ENCODE measurements at regions not wholly inside any gene's neighbourhood (a gene's known extent, or its start where the extent isn't known, plus 50 kb on each side); places are given as distances from the start of the nearest gene placed in this dataset.

DNA sequence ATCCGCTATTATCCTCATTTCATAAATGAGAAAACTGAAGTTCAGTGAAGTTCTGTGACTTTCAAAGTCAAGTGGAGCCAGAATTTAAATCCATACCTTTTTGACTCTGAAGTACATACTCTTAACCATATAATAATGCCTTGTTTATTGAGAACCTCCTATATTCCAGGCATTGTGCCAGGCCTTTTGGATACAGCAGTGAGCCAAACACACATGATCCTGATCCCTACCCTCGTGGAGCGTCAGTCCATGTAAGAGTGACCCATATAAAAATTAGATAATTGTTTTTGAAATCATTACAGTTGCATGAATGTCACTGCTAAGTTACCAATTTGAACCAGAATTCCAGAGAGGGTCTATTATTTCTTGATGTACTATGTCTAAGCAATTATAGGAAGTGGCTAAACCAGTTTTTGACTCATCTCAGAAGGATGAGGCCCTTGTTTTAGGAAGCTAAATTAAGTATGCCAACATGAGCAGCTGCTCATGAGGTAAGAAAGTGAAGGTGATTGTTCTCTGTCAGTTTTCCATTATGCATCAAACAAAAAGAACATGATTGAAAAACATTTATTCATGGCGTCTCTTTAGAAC, 289.5 kb downstream of the GLUD2 start:
- Histone ChIP-seq H3K27ac (ENCODE audit: low read depth in 1 of 3, low read length in 2 of 3) (no peak overlapping the region), H3K4me3 (ENCODE audit: low read depth in 1 of 3, low read length in 3 of 3) (no peak overlapping the region), H3K27me3 (ENCODE audit: control insufficient read depth in 3 of 3, insufficient read depth in 3 of 3, low read length in 3 of 3) (no peaks in the 10 kb centered on the region), H3K36me3 (ENCODE audit: control insufficient read depth in 3 of 3, insufficient read depth in 2 of 3, low read depth in 1 of 3, low read length in 3 of 3) (no peaks in the 10 kb centered on the region), H3K4me1 (ENCODE audit: control insufficient read depth in 3 of 3, insufficient read depth in 2 of 3, low read depth in 1 of 3, low read length in 2 of 3) (no peaks in the 10 kb centered on the region), H3K9me3 (ENCODE audit: control insufficient read depth in 2 of 2, insufficient read depth in 1 of 2, low read depth in 1 of 2, low read length in 1 of 2) (no peaks in the 10 kb centered on the region)
- DNase-seq (no peak), FAIRE-seq (no peak)
- 60 to 79% (median 66%) methylated on average over 4 of the region's 4 CpGs for WGBS, 3 donors

DNA sequence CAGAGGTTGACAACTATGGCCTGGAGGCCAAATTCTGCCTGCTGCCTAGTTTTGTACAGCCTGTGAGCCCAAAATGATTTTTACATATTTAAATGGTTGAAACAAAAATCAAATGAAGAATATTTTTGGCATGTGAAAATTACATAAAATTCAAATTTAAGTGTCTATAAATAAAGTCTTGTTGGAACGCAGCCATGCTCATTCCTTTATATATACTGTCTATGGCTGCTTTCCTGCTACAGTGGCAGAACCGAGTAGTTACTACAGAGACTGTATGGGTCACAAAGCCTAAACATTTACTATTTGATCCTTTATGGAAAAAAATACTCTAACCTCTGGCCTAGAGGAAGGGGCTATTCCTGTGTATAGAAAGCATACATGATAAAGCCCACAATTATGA, 290.4 kb downstream of the GLUD2 start:
- FAIRE-seq: no peak
- Histone ChIP-seq H3K4me3 (ENCODE audit: low read depth in 1 of 3, low read length in 3 of 3) (no peak overlapping the region), H3K27me3 (ENCODE audit: control insufficient read depth in 3 of 3, insufficient read depth in 3 of 3, low read length in 3 of 3) (no peaks in the 10 kb centered on the region), H3K36me3 (ENCODE audit: control insufficient read depth in 3 of 3, insufficient read depth in 2 of 3, low read depth in 1 of 3, low read length in 3 of 3) (no peaks in the 10 kb centered on the region), H3K4me1 (ENCODE audit: control insufficient read depth in 3 of 3, insufficient read depth in 2 of 3, low read depth in 1 of 3, low read length in 2 of 3) (no peaks in the 10 kb centered on the region), H3K9me3 (ENCODE audit: control insufficient read depth in 2 of 2, insufficient read depth in 1 of 2, low read depth in 1 of 2, low read length in 1 of 2) (no peaks in the 10 kb centered on the region), H3K27ac (ENCODE audit: low read depth in 1 of 3, low read length in 2 of 3) (no peak overlapping the region)
- WGBS, 3 donors: 77 to 79% (median 78%) methylated on average over 2 of the region's 2 CpGs
- no peak for DNase-seq

GRCh38 chrX:121349263-121349662, 301.9 kb downstream of the GLUD2 start:
- 69 to 74% (median 69%) methylated on average over 3 of the region's 3 CpGs for WGBS, 3 donors
- no peaks in the 10 kb centered on the region for H3K27me3 ChIP-seq (ENCODE audit: control insufficient read depth in 3 of 3, insufficient read depth in 3 of 3, low read length in 3 of 3)
- H3K4me1 ChIP-seq (ENCODE audit: control insufficient read depth in 3 of 3, insufficient read depth in 2 of 3, low read depth in 1 of 3, low read length in 2 of 3): no peaks in the 10 kb centered on the region
- FAIRE-seq (no peak), DNase-seq (no peak)
- H3K4me3 ChIP-seq (ENCODE audit: low read depth in 1 of 3, low read length in 3 of 3): no peak overlapping the region
- H3K27ac ChIP-seq (ENCODE audit: low read depth in 1 of 3, low read length in 2 of 3): no peak overlapping the region
- no peaks in the 10 kb centered on the region for H3K36me3 ChIP-seq (ENCODE audit: control insufficient read depth in 3 of 3, insufficient read depth in 2 of 3, low read depth in 1 of 3, low read length in 3 of 3)
- no peaks in the 10 kb centered on the region for H3K9me3 ChIP-seq (ENCODE audit: control insufficient read depth in 2 of 2, insufficient read depth in 1 of 2, low read depth in 1 of 2, low read length in 1 of 2)

DNA sequence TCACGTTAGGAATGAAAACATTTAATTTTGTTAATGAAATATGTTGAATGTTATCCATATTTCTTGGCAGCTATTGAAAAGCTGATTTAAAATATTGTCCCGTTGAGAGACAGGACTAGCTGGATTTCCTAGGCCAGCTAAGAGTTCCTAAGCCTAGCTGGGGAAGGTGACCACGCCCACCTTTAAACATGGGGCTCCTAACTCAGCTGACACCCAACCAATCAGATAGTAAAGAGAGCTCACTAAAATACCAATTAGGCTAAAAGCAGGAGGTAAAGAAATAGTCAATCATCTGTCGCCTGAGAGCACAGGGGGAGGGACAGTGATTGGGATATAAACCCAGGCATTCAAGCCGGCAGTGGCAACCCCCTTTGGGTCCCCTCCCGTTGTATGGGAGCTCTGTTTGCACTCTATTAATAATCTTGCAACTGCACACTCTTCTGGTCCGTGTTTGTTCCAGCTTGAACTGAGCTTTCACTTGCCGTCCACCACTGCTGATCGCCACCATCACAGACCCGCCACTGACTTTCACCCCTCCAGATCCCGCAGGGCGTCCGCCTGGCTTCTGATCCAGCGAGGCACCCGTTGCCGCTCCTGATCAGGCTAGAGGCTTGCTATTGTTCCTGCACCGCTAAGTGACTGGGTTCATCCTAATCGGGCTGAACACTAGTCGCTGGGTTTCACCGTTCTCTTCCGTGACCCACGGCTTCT, 308.9 kb downstream of the GLUD2 start:
- H3K4me1 ChIP-seq (ENCODE audit: control insufficient read depth in 3 of 3, insufficient read depth in 2 of 3, low read depth in 1 of 3, low read length in 2 of 3): no peaks in the 10 kb centered on the region
- H3K36me3 ChIP-seq (ENCODE audit: control insufficient read depth in 3 of 3, insufficient read depth in 2 of 3, low read depth in 1 of 3, low read length in 3 of 3): no peaks in the 10 kb centered on the region
- DNase-seq (no peak), FAIRE-seq (no peak)
- H3K27ac ChIP-seq (ENCODE audit: low read depth in 1 of 3, low read length in 2 of 3): no peak overlapping the region
- no peak overlapping the region for H3K4me3 ChIP-seq (ENCODE audit: low read depth in 1 of 3, low read length in 3 of 3)
- WGBS, 3 donors: 78 to 89% (median 82%) methylated on average over 19 to 22 of the region's 22 CpGs
- no peaks in the 10 kb centered on the region for H3K27me3 ChIP-seq (ENCODE audit: control insufficient read depth in 3 of 3, insufficient read depth in 3 of 3, low read length in 3 of 3)
- no peaks in the 10 kb centered on the region for H3K9me3 ChIP-seq (ENCODE audit: control insufficient read depth in 2 of 2, insufficient read depth in 1 of 2, low read depth in 1 of 2, low read length in 1 of 2)

- no peaks in the 10 kb centered on the region for H3K36me3 ChIP-seq (ENCODE audit: control insufficient read depth in 3 of 3, insufficient read depth in 2 of 3, low read depth in 1 of 3, low read length in 3 of 3)
- no peaks in the 10 kb centered on the region for H3K9me3 ChIP-seq (ENCODE audit: control insufficient read depth in 2 of 2, insufficient read depth in 1 of 2, low read depth in 1 of 2, low read length in 1 of 2)
- no peaks in the 10 kb centered on the region for H3K27me3 ChIP-seq (ENCODE audit: control insufficient read depth in 3 of 3, insufficient read depth in 3 of 3, low read length in 3 of 3)
- FAIRE-seq: no peak
- no peak overlapping the region for H3K4me3 ChIP-seq (ENCODE audit: low read depth in 1 of 3, low read length in 3 of 3)
- DNase-seq: no peak
- WGBS, 3 donors: 79 to 93% (median 84%) methylated on average over 6 of the region's 6 CpGs
- H3K4me1 ChIP-seq (ENCODE audit: control insufficient read depth in 3 of 3, insufficient read depth in 2 of 3, low read depth in 1 of 3, low read length in 2 of 3): no peaks in the 10 kb centered on the region
- H3K27ac ChIP-seq (ENCODE audit: low read depth in 1 of 3, low read length in 2 of 3): no peak overlapping the region
Measured at GRCh38 chrX:121356850-121357171, 309.4 kb downstream of the GLUD2 start.

DNA sequence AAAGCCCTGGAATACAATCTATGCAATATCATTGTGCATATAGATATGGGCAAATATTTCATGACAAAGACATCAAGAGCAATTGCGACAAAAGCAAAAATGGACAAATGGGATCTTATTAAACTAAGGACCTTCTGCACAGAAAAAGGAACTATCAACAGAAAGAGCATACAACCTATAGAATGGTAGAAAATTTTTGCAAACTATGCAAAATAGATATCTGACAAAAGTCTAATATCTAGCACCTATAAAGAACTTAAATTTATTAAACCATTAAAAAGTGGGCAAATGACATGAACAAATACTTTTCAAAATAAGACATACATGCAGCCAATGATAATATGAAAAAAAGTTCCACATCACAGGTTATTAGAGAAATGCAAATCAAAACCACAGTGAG, 312.9 kb downstream of the GLUD2 start:
- H3K9me3 ChIP-seq (ENCODE audit: control insufficient read depth in 2 of 2, insufficient read depth in 1 of 2, low read depth in 1 of 2, low read length in 1 of 2): no peaks in the 10 kb centered on the region
- H3K36me3 ChIP-seq (ENCODE audit: control insufficient read depth in 3 of 3, insufficient read depth in 2 of 3, low read depth in 1 of 3, low read length in 3 of 3): no peaks in the 10 kb centered on the region
- no peak overlapping the region for H3K27ac ChIP-seq (ENCODE audit: low read depth in 1 of 3, low read length in 2 of 3)
- H3K4me1 ChIP-seq (ENCODE audit: control insufficient read depth in 3 of 3, insufficient read depth in 2 of 3, low read depth in 1 of 3, low read length in 2 of 3): no peaks in the 10 kb centered on the region
- no peak for FAIRE-seq
- 85 to 96% (median 94%) methylated on average over 1 of the region's 1 CpG for WGBS, 3 donors
- no peak overlapping the region for H3K4me3 ChIP-seq (ENCODE audit: low read depth in 1 of 3, low read length in 3 of 3)
- no peak for DNase-seq
- H3K27me3 ChIP-seq (ENCODE audit: control insufficient read depth in 3 of 3, insufficient read depth in 3 of 3, low read length in 3 of 3): no peaks in the 10 kb centered on the region

DNA sequence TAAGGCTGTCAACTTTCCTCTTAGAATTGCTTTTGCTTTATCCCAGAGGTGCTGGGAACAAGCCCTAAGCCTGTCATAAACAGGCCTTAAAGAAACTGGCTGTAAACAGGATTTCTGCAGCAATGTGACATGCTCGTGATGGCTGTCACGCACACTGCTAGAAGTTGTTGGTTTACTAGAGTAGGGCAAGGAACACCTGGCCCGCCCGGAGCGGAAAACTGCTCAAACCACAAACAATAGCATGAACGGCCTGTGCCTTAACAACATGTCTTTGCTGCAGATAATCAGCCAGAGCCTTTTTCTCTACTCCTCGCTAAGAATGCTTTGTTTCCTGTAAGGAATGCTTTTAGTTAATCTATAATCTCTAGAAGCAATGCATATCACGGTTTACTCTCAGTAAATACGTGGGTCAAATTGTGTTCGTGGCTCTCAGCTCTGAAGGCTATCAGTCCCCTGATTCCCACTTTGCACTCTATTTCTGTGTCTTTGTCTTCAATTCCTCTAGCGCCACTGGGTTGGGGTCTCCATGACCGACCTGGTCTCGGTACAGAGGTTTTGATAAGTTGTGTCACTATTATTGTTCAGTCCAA, 318.3 kb downstream of the GLUD2 start:
- H3K36me3 ChIP-seq (ENCODE audit: control insufficient read depth in 3 of 3, insufficient read depth in 2 of 3, low read depth in 1 of 3, low read length in 3 of 3): no peaks in the 10 kb centered on the region
- no peaks in the 10 kb centered on the region for H3K9me3 ChIP-seq (ENCODE audit: control insufficient read depth in 2 of 2, insufficient read depth in 1 of 2, low read depth in 1 of 2, low read length in 1 of 2)
- H3K27me3 ChIP-seq (ENCODE audit: control insufficient read depth in 3 of 3, insufficient read depth in 3 of 3, low read length in 3 of 3): no peaks in the 10 kb centered on the region
- WGBS, 3 donors: 33 to 51% (median 47%) methylated on average over 13 of the region's 13 CpGs
- FAIRE-seq: no peak
- H3K4me1 ChIP-seq (ENCODE audit: control insufficient read depth in 3 of 3, insufficient read depth in 2 of 3, low read depth in 1 of 3, low read length in 2 of 3): no peaks in the 10 kb centered on the region
- peak in 1 of 2 donors; percentile 25 for DNase-seq
- H3K4me3 ChIP-seq (ENCODE audit: low read depth in 1 of 3, low read length in 3 of 3): no peak overlapping the region
- H3K27ac ChIP-seq (ENCODE audit: low read depth in 1 of 3, low read length in 2 of 3): peak overlapping the region in 1 of 3 donors; percentile 17

- no peak for FAIRE-seq
Measured at GRCh38 chrX:121374471-121374870, 327.1 kb downstream of the GLUD2 start.

More at GRCh38 chrX:121374471-121374870, 327.1 kb downstream of the GLUD2 start:
- Histone ChIP-seq H3K36me3 (ENCODE audit: control insufficient read depth in 3 of 3, insufficient read depth in 2 of 3, low read depth in 1 of 3, low read length in 3 of 3) (no peaks in the 10 kb centered on the region), H3K27me3 (ENCODE audit: control insufficient read depth in 3 of 3, insufficient read depth in 3 of 3, low read length in 3 of 3) (no peaks in the 10 kb centered on the region), H3K9me3 (ENCODE audit: control insufficient read depth in 2 of 2, insufficient read depth in 1 of 2, low read depth in 1 of 2, low read length in 1 of 2) (no peaks in the 10 kb centered on the region), H3K27ac (ENCODE audit: low read depth in 1 of 3, low read length in 2 of 3) (no peak overlapping the region), H3K4me1 (ENCODE audit: control insufficient read depth in 3 of 3, insufficient read depth in 2 of 3, low read depth in 1 of 3, low read length in 2 of 3) (no peaks in the 10 kb centered on the region), H3K4me3 (ENCODE audit: low read depth in 1 of 3, low read length in 3 of 3) (no peak overlapping the region)
- no peak for DNase-seq
- 56 to 81% (median 58%) methylated on average over 3 of the region's 3 CpGs for WGBS, 3 donors
